ENCODE measurements at regions not wholly inside any gene's neighbourhood (a gene's known extent, or its start where the extent isn't known, plus 50 kb on each side); places are given as distances from the start of the nearest gene placed in this dataset.

DNA sequence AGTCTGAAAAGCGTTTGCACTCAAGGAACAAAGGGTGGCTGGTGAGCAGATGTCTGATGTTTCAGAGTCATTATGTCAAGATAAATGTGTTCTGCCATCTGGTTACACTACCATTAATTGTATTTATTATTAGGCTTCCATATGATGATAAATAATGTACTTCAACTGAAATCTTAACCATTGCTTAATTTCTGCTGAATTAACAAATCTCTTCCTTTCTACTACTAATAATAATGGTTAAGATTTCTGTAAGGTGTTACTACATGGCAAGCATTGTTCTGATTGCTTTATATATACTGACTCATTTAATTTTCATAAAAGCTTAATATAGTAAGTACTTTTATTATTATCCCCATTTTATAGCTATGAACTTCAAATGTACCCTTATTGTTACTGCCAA is 68.4 kb upstream of the GALNT15 start:
- Histone ChIP-seq H3K36me3 (no peaks in the 10 kb centered on the region), H3K27me3 (peaks cover 8% of the 10 kb centered on the region), H3K4me1 (ENCODE audit: control insufficient read depth in 1 of 2, insufficient read depth in 1 of 2, low read depth in 1 of 2, low read length in 1 of 2) (no peaks in the 10 kb centered on the region), H3K27ac (no peak overlapping the region), H3K4me3 (ENCODE audit: low read depth in 1 of 2, low read length in 1 of 2) (no peak overlapping the region), H3K9me3 (no peaks in the 10 kb centered on the region)
- TF ChIP-seq, protein P1, sequence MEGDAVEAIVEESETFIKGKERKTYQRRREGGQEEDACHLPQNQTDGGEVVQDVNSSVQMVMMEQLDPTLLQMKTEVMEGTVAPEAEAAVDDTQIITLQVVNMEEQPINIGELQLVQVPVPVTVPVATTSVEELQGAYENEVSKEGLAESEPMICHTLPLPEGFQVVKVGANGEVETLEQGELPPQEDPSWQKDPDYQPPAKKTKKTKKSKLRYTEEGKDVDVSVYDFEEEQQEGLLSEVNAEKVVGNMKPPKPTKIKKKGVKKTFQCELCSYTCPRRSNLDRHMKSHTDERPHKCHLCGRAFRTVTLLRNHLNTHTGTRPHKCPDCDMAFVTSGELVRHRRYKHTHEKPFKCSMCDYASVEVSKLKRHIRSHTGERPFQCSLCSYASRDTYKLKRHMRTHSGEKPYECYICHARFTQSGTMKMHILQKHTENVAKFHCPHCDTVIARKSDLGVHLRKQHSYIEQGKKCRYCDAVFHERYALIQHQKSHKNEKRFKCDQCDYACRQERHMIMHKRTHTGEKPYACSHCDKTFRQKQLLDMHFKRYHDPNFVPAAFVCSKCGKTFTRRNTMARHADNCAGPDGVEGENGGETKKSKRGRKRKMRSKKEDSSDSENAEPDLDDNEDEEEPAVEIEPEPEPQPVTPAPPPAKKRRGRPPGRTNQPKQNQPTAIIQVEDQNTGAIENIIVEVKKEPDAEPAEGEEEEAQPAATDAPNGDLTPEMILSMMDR (IDR thresholded peaks at IDR 0.05): no peak

GRCh38 chr3:16108424-16108823 is 66.1 kb upstream of the GALNT15 start:
- H3K27ac ChIP-seq: no peak overlapping the region
- no peaks in the 10 kb centered on the region for H3K4me1 ChIP-seq (ENCODE audit: control insufficient read depth in 1 of 2, insufficient read depth in 1 of 2, low read depth in 1 of 2, low read length in 1 of 2)
- TF ChIP-seq, protein P1 (IDR thresholded peaks at IDR 0.05): no peak
- H3K9me3 ChIP-seq: no peaks in the 10 kb centered on the region
- no peak overlapping the region for H3K4me3 ChIP-seq (ENCODE audit: low read depth in 1 of 2, low read length in 1 of 2)
- H3K27me3 ChIP-seq: peaks cover 3% of the 10 kb centered on the region
- H3K36me3 ChIP-seq: no peaks in the 10 kb centered on the region

DNA sequence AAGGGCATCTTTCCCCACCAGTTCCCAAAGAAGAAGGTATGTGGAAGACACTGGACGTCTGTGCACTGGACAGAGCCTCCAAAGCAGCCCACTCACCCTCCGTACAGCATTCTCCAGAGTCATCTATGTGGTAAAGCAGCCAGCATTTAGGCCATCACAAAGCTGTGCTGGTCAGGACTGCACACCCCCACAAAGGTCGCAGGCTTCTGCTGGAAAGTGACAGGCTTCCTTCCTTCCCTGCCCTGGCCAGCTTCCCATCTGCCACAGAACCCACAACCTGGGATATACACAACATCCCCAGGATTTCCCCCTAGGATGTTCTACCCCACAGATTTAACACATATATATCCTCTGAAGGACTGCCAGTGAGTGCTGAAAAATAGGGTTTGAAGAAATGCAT is 64.6 kb upstream of the GALNT15 start:
- Histone ChIP-seq H3K36me3 (no peaks in the 10 kb centered on the region), H3K9me3 (no peaks in the 10 kb centered on the region), H3K4me3 (ENCODE audit: low read depth in 1 of 2, low read length in 1 of 2) (no peak overlapping the region), H3K27ac (no peak overlapping the region), H3K4me1 (ENCODE audit: control insufficient read depth in 1 of 2, insufficient read depth in 1 of 2, low read depth in 1 of 2, low read length in 1 of 2) (no peaks in the 10 kb centered on the region), H3K27me3 (no peaks in the 10 kb centered on the region)
- TF ChIP-seq, protein P1 (IDR thresholded peaks at IDR 0.05): no peak

GRCh38 chr3:16112910-16113504 is 61.5 kb upstream of the GALNT15 start:
- Histone ChIP-seq H3K4me1 (ENCODE audit: control insufficient read depth in 1 of 2, insufficient read depth in 1 of 2, low read depth in 1 of 2, low read length in 1 of 2) (no peaks in the 10 kb centered on the region), H3K4me3 (ENCODE audit: low read depth in 1 of 2, low read length in 1 of 2) (no peak overlapping the region)
- TF ChIP-seq, protein P1 (IDR thresholded peaks at IDR 0.05): no peak

DNA sequence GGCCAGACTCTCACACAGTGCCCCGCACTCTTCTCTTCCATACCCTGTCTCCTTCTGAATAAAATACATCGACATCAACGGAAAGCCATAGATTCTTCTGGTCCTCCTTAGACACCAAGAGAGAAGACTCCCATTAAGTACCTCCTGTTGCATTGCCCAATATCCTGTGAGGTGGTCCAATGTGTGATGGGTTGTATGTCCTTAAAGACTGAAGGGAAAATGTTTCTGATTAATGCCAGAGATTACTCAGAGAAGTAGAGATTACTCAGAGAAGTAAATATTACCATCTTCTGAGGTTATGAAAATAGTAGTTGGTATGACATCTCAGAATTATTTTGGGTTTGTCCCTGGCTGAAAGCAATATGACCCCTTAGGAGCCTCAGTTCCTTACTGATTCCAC is 60.8 kb upstream of the GALNT15 start:
- Histone ChIP-seq H3K4me1 (ENCODE audit: control insufficient read depth in 1 of 2, insufficient read depth in 1 of 2, low read depth in 1 of 2, low read length in 1 of 2) (no peaks in the 10 kb centered on the region), H3K27me3 (no peaks in the 10 kb centered on the region), H3K4me3 (ENCODE audit: low read depth in 1 of 2, low read length in 1 of 2) (no peak overlapping the region), H3K27ac (no peak overlapping the region), H3K9me3 (no peaks in the 10 kb centered on the region), H3K36me3 (no peaks in the 10 kb centered on the region)
- TF ChIP-seq, protein P1 (IDR thresholded peaks at IDR 0.05): no peak

More at GRCh38 chr3:16112910-16113504, 61.5 kb upstream of the GALNT15 start:
- H3K9me3 ChIP-seq: no peaks in the 10 kb centered on the region
- no peak overlapping the region for H3K27ac ChIP-seq
- H3K27me3 ChIP-seq: no peaks in the 10 kb centered on the region
- no peaks in the 10 kb centered on the region for H3K36me3 ChIP-seq

Measured in neutrophil (primary cell).